GM12865 (cell line): ENCODE measurements at regions not wholly inside any gene's neighbourhood (a gene's known extent, or its start where the extent isn't known, plus 50 kb on each side); places are given as distances from the start of the nearest gene placed in this dataset.

ENCODE experiments used
- DNase-seq: peaks from one replicate; pipeline ENCODE4 v3.0.0; 2010; ENCODE audit warnings: low read depth
- H3K4me3 ChIP-seq: 2 replicates; pipeline ENCODE4 v1.5.1; 2011; ENCODE audit warnings: mild to moderate bottlenecking, low read depth, low read length, control low read depth
- TF ChIP-seq, protein P1 (sequence below): IDR thresholded peaks from 2 replicates; pipeline ENCODE4 v1.5.1; 2011; ENCODE audit warnings: low read length, control low read depth, low read depth, inconsistent platforms; ENCODE audit not compliant: insufficient read depth; ENCODE audit errors: missing control alignments

DNA sequence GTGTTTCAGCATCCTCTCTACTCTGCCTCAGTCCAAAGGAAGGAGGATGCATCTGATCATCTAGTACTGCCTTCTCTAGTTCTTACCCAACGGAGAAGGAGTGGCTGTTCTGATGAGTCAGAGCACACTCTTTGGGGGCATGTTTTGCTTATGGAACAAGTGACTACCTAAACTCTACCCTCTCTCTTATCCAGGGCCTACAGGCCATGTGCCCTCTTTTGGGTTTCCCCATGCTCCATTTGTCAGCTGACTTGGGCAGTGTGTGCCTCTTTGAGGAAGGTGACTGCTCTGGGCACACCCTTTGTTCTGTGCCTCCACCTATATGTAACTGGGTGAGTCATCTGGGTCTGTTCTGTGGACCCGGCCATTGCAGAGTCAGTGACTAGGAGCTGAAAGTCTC, 89.6 kb upstream of the BNC2 start:
- TF ChIP-seq, protein P1, sequence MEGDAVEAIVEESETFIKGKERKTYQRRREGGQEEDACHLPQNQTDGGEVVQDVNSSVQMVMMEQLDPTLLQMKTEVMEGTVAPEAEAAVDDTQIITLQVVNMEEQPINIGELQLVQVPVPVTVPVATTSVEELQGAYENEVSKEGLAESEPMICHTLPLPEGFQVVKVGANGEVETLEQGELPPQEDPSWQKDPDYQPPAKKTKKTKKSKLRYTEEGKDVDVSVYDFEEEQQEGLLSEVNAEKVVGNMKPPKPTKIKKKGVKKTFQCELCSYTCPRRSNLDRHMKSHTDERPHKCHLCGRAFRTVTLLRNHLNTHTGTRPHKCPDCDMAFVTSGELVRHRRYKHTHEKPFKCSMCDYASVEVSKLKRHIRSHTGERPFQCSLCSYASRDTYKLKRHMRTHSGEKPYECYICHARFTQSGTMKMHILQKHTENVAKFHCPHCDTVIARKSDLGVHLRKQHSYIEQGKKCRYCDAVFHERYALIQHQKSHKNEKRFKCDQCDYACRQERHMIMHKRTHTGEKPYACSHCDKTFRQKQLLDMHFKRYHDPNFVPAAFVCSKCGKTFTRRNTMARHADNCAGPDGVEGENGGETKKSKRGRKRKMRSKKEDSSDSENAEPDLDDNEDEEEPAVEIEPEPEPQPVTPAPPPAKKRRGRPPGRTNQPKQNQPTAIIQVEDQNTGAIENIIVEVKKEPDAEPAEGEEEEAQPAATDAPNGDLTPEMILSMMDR: no peak
- no peak overlapping the region for H3K4me3 ChIP-seq
- no peak for DNase-seq

DNA sequence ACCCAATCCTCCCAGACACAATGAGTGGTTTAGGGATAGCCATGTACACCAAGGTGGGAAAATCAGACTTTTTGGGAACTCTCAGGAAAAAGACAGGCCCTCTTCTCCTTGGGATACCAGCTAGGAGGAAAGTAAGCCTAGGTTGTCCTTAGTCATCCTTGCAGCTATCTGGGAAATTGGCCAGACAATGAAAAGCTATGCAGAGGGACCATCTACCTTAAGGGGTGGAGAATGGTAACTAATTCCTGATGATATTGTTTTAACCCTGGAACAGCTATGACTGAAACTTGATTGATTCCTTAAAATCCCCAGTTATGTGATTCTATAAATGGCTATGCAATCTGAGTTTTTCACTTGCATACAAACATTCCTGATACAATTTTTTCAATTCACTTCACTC, 88.9 kb upstream of the BNC2 start:
- no peak for DNase-seq
- H3K4me3 ChIP-seq: no peak overlapping the region
- TF ChIP-seq, protein P1: no peak

GRCh38 chr9:16954040-16954439, 83.6 kb upstream of the BNC2 start:
- TF ChIP-seq, protein P1: no peak
- no peak for DNase-seq
- H3K4me3 ChIP-seq: no peak overlapping the region

DNA sequence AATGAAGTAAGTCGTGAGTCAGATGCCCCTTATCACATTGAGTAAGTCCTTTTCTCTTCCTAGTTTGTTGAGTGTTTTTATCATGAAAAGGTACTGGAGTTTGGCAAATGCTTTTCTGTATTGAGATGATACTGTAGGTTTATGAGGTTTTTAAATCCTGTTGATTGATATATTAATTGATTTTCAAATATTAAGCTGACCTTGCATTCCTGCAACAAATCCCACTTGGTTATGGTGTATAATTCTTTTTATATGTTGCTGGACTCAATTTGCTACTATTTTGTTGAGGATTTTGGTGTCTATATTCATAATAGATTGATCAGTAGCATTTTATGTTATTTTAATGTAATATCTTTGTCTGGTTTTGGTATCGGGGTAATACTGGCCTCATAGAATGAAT, 81.0 kb upstream of the BNC2 start:
- no peak for DNase-seq
- H3K4me3 ChIP-seq: no peak overlapping the region
- TF ChIP-seq, protein P1: no peak

- H3K4me3 ChIP-seq: no peak overlapping the region
- TF ChIP-seq, protein P1: no peak
Observed at GRCh38 chr9:16950051-16950450, 79.6 kb upstream of the BNC2 start.

GRCh38 chr9:16930578-16930977, 60.1 kb upstream of the BNC2 start:
- DNase-seq: no peak
- no peak overlapping the region for H3K4me3 ChIP-seq
- TF ChIP-seq, protein P1: no peak

More at GRCh38 chr9:16950051-16950450, 79.6 kb upstream of the BNC2 start:
- no peak for DNase-seq

GRCh38 chr9:16928179-16928945, 57.9 kb upstream of the BNC2 start:
- no peak overlapping the region for H3K4me3 ChIP-seq
- no peak for DNase-seq
- TF ChIP-seq, protein P1: no peak
